ENCODE measurements at regions not wholly inside any gene's neighbourhood (a gene's known extent, or its start where the extent isn't known, plus 50 kb on each side); places are given as distances from the start of the nearest gene placed in this dataset.
"Not testable (repeated sequence)": the region's sequence is repeated elsewhere in the genome, so short reads cannot be mapped to it uniquely, and the experiment has no call there.

- not testable (repeated sequence) for DNase-seq (ENCODE audit: low read depth in 4 of 4, low spot score in 1 of 4)
Observed at GRCh38 chr4:9702696-9703095, 78.7 kb upstream of the DRD5 start.

- peak; percentile 16 to 46 (median 31) for DNase-seq (ENCODE audit: low read depth in 4 of 4, low spot score in 1 of 4)
Observed at GRCh38 chr4:9703391-9703790, 78.0 kb upstream of the DRD5 start.

- not testable (repeated sequence) for DNase-seq (ENCODE audit: low read depth in 4 of 4, low spot score in 1 of 4)
Observed at GRCh38 chr4:9704126-9704525, 77.3 kb upstream of the DRD5 start.

- no peak for DNase-seq (ENCODE audit: low read depth in 4 of 4, low spot score in 1 of 4)
Observed at GRCh38 chr4:9704551-9705332, 76.7 kb upstream of the DRD5 start.

- not testable (repeated sequence) for DNase-seq (ENCODE audit: low read depth in 4 of 4, low spot score in 1 of 4)
Observed at GRCh38 chr4:9707281-9707680, 74.2 kb upstream of the DRD5 start.

- DNase-seq (ENCODE audit: low read depth in 4 of 4, low spot score in 1 of 4) = not testable (repeated sequence)
Observed at GRCh38 chr4:9707936-9708335, 73.5 kb upstream of the DRD5 start.

- no peak for DNase-seq (ENCODE audit: low read depth in 4 of 4, low spot score in 1 of 4)
Observed at GRCh38 chr4:9709724-9710123, 71.7 kb upstream of the DRD5 start.

- DNase-seq (ENCODE audit: low read depth in 4 of 4, low spot score in 1 of 4) = not testable (repeated sequence)
Observed at GRCh38 chr4:9715271-9715670, 66.2 kb upstream of the DRD5 start.

GRCh38 chr4:9716093-9716492 lies 65.3 kb upstream of the DRD5 start:
- no peak for DNase-seq (ENCODE audit: low read depth in 4 of 4, low spot score in 1 of 4)

GRCh38 chr4:9718246-9718939 lies 63.0 kb upstream of the DRD5 start:
- not testable (repeated sequence) for DNase-seq (ENCODE audit: low read depth in 4 of 4, low spot score in 1 of 4)

GRCh38 chr4:9722131-9722530 lies 59.3 kb upstream of the DRD5 start:
- DNase-seq (ENCODE audit: low read depth in 4 of 4, low spot score in 1 of 4) = not testable (repeated sequence)
